B cell (primary cell): ENCODE measurements at regions not wholly inside any gene's neighbourhood (a gene's known extent, or its start where the extent isn't known, plus 50 kb on each side); places are given as distances from the start of the nearest gene placed in this dataset.

Experiments used
- ATAC-seq: fragments of 200-7000 bp; cut with Tn5 transposase; one replicate; pipeline ENCODE4 v1.10.0; 2021; ENCODE audit warnings: low read depth, mild to moderate bottlenecking, moderate number of reproducible peaks, moderate library complexity
- CTCF ChIA-PET: fragments of 350-600 bp; sonication (Branson Sonifier 250); formaldehyde crosslinking; loops from one replicate; lab custom pipeline; 2021; ENCODE audit warnings: antibody characterized with exemption, inconsistent platforms; lab: Charles Lee
- POLR2A ChIA-PET: fragments of 350-600 bp; sonication (Branson Sonifier 250); formaldehyde crosslinking; loops from one replicate; lab custom pipeline; 2021; ENCODE audit warnings: antibody characterized with exemption; lab: Charles Lee
- DNase-seq: peaks from one replicate; pipeline ENCODE4 v3.0.0; 2013
- H2AFZ ChIP-seq: 2 replicates; pipeline ENCODE4 v1.6.1; 2012; ENCODE audit warnings: mild to moderate bottlenecking, low read depth, low read length; ENCODE audit not compliant: insufficient read depth, poor library complexity, severe bottlenecking
- H3K27ac ChIP-seq, 2 donors: 1 replicate in 1 of 2; 2 replicates in 1 of 2; pipeline ENCODE4 v1.5.1; 2012 to 2013; ENCODE audit warnings: low read length in 2 of 2, mild to moderate bottlenecking in 2 of 2, moderate library complexity in 1 of 2
- H3K27me3 ChIP-seq, 4 experiments: fragments of 200-600 bp in 1 of 4; sonication (generic) in 1 of 4; replicated peaks in 1 of 4; 1 replicate in 2 of 4; 2 replicates in 2 of 4; pipeline versions ENCODE4 v1.6.1 to v1.7.0; 2013 to 2016; ENCODE audit warnings: low read length in 3 of 4, mild to moderate bottlenecking in 2 of 4, mixed read lengths in 1 of 4, moderate library complexity in 1 of 4; ENCODE audit not compliant: insufficient read depth in 4 of 4, control insufficient read depth in 3 of 4; ENCODE audit errors: control extremely low read depth in 1 of 4
- H3K36me3 ChIP-seq, 2 experiments: replicated peaks in 1 of 2; 1 replicate in 1 of 2; 2 replicates in 1 of 2; pipeline versions ENCODE4 v1.6.1 to v1.7.1; 2013; ENCODE audit warnings: low read length in 1 of 2; ENCODE audit not compliant: insufficient read depth in 2 of 2, control insufficient read depth in 1 of 2; ENCODE audit errors: control extremely low read depth in 1 of 2, extremely low read depth in 1 of 2
- H3K4me1 ChIP-seq, 2 donors: fragments of 200-600 bp in 1 of 2; sonication (generic) in 1 of 2; 1 replicate in 1 of 2; 2 replicates in 1 of 2; pipeline versions ENCODE4 v1.5.1 to v1.6.1; 2013 to 2017; ENCODE audit warnings: low read length in 2 of 2; ENCODE audit not compliant: control insufficient read depth in 2 of 2, insufficient read depth in 2 of 2
- H3K4me2 ChIP-seq: replicated peaks from 2 replicates; pipeline ENCODE3; 2012; ENCODE audit warnings: mild to moderate bottlenecking, low read depth, low read length; ENCODE audit not compliant: poor library complexity, severe bottlenecking
- H3K4me3 ChIP-seq, 5 experiments: fragments of 200-600 bp in 1 of 5; sonication (generic) in 1 of 5; 1 replicate in 3 of 5; 2 replicates in 2 of 5; pipeline versions ENCODE4 v1.5.1 to v1.7.0; 2011 to 2016; ENCODE audit warnings: low read length in 4 of 5, mild to moderate bottlenecking in 4 of 5, low read depth in 2 of 5, control low read depth in 1 of 5, moderate library complexity in 1 of 5; ENCODE audit not compliant: insufficient read depth in 1 of 5; ENCODE audit errors: control extremely low read depth in 1 of 5, extremely low read depth in 1 of 5
- H3K79me2 ChIP-seq: fragments of 200-600 bp; sonication (generic); one replicate; pipeline ENCODE4 v1.6.0; 2016; ENCODE audit warnings: low read length; ENCODE audit not compliant: control insufficient read depth, insufficient read depth
- H3K9ac ChIP-seq: fragments of 200-600 bp; sonication (generic); 2 replicates; pipeline ENCODE4 v1.6.1; 2017; ENCODE audit warnings: mild to moderate bottlenecking, low read length, moderate library complexity
- H3K9me3 ChIP-seq, 3 donors: one replicate each; pipeline versions ENCODE4 v1.6.1 to v1.7.1; 2013; ENCODE audit warnings: low read length in 2 of 3; ENCODE audit not compliant: control insufficient read depth in 2 of 3, insufficient read depth in 1 of 3; ENCODE audit errors: control extremely low read depth in 1 of 3
- H4K20me1 ChIP-seq: 2 replicates; pipeline ENCODE4 v1.6.0; 2012; ENCODE audit warnings: mild to moderate bottlenecking, low read length; ENCODE audit not compliant: insufficient read depth, control insufficient read depth, poor library complexity, severe bottlenecking
- H3K27ac Mint-ChIP-seq: one replicate; pipeline ENCODE4 v1.8.0; 2021; ENCODE audit warnings: mixed read lengths
- H3K27me3 Mint-ChIP-seq: one replicate; pipeline ENCODE4 v1.8.0; 2021; ENCODE audit warnings: mixed read lengths
- H3K4me1 Mint-ChIP-seq: one replicate; pipeline ENCODE4 v1.8.0; 2021; ENCODE audit warnings: mixed read lengths
- H3K4me3 Mint-ChIP-seq: one replicate; pipeline ENCODE4 v1.8.0; 2021; ENCODE audit warnings: mixed read lengths
- H3K9me3 Mint-ChIP-seq: one replicate; pipeline ENCODE4 v1.8.0; 2022; ENCODE audit warnings: mixed read lengths; ENCODE audit not compliant: insufficient read depth
- EZH2 ChIP-seq: IDR thresholded peaks from 2 replicates; pipeline ENCODE4 v1.6.1; 2012; ENCODE audit warnings: borderline replicate concordance, low read depth, mild to moderate bottlenecking, moderate library complexity, low read length; ENCODE audit not compliant: insufficient read depth, poor library complexity, severe bottlenecking
- WGBS: methylation state at CpG from one replicate; pipeline ENCODE4 v1.1.5; 2013; ENCODE audit warnings: missing lambda C conversion rate; ENCODE audit not compliant: insufficient coverage; 5-methylcytosine and 5-hydroxymethylcytosine counted together
- intact Hi-C: fragments of 100-400 bp; cut with micrococcal nuclease; formaldehyde crosslinking; loops from one replicate; pipeline ENCODE4 v1.10.0; 2022
- TF ChIP-seq, protein P1 (sequence below): fragments of 200-600 bp; IDR thresholded peaks from one replicate; pipeline ENCODE4 v1.8.0; 2022; ENCODE audit warnings: antibody characterized with exemption, mild to moderate bottlenecking

GRCh38 chr10:130231251-130231741 lies 95.1 kb downstream of the GLRX3 start:
- Histone ChIP-seq H2AFZ (no peak overlapping the region), H3K4me2 (no peak overlapping the region), H3K4me1 (no peaks in the 10 kb centered on the region), H3K79me2 (no peaks in the 10 kb centered on the region), H3K9me3 (peaks cover 0 to 10% (median 3%) of the 10 kb centered on the region in 3 donors), H3K9ac (no peak overlapping the region), H3K27me3 (no peaks in the 10 kb centered on the region), H3K27ac (no peak overlapping the region), H3K36me3 (no peaks in the 10 kb centered on the region), H4K20me1 (no peaks in the 10 kb centered on the region), H3K4me3 (no peak overlapping the region)
- 93% methylated on average over 15 of the region's 15 CpGs for WGBS
- CTCF ChIA-PET = no interaction called here
- no peak for ATAC-seq
- Mint-ChIP-seq H3K9me3 (peaks cover 6% of the 10 kb centered on the region), H3K4me3 (no peak overlapping the region), H3K27ac (no peak overlapping the region), H3K4me1 (no peaks in the 10 kb centered on the region), H3K27me3 (no peaks in the 10 kb centered on the region)
- POLR2A ChIA-PET = no interaction called here
- DNase-seq = no peak
- no peak for TF ChIP-seq EZH2
- TF ChIP-seq, protein P1, sequence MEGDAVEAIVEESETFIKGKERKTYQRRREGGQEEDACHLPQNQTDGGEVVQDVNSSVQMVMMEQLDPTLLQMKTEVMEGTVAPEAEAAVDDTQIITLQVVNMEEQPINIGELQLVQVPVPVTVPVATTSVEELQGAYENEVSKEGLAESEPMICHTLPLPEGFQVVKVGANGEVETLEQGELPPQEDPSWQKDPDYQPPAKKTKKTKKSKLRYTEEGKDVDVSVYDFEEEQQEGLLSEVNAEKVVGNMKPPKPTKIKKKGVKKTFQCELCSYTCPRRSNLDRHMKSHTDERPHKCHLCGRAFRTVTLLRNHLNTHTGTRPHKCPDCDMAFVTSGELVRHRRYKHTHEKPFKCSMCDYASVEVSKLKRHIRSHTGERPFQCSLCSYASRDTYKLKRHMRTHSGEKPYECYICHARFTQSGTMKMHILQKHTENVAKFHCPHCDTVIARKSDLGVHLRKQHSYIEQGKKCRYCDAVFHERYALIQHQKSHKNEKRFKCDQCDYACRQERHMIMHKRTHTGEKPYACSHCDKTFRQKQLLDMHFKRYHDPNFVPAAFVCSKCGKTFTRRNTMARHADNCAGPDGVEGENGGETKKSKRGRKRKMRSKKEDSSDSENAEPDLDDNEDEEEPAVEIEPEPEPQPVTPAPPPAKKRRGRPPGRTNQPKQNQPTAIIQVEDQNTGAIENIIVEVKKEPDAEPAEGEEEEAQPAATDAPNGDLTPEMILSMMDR = no peak
- intact Hi-C loops = no loop called here

- H3K79me2 ChIP-seq = no peaks in the 10 kb centered on the region
- CTCF ChIA-PET = no interaction called here
- no peak overlapping the region for H3K9ac ChIP-seq
- DNase-seq (no peak), ATAC-seq (no peak)
- no peak overlapping the region for H3K4me3 ChIP-seq
- Mint-ChIP-seq H3K4me1 (no peaks in the 10 kb centered on the region), H3K27me3 (no peaks in the 10 kb centered on the region), H3K9me3 (peaks cover 4% of the 10 kb centered on the region), H3K4me3 (no peak overlapping the region), H3K27ac (no peak overlapping the region)
- H3K27ac ChIP-seq = no peak overlapping the region
- no peaks in the 10 kb centered on the region for H3K27me3 ChIP-seq
- intact Hi-C loops = no loop called here
- H3K4me2 ChIP-seq = no peak overlapping the region
- no peaks in the 10 kb centered on the region for H4K20me1 ChIP-seq
- peaks cover 0 to 5% (median 3%) of the 10 kb centered on the region in 3 donors for H3K9me3 ChIP-seq
- POLR2A ChIA-PET = no interaction called here
- H2AFZ ChIP-seq = no peak overlapping the region
- H3K36me3 ChIP-seq = no peaks in the 10 kb centered on the region
- whole genome bisulfite sequencing = 92% methylated on average over 24 of the region's 28 CpGs
- no peak for TF ChIP-seq EZH2
- TF ChIP-seq, protein P1 = no peak
- no peaks in the 10 kb centered on the region for H3K4me1 ChIP-seq
These were observed 96.2 kb downstream of the GLRX3 start for GRCh38 chr10:130232166-130233034.
